Sigmoid colon (tissue), 6 donors: ENCODE measurements at regions not wholly inside any gene's neighbourhood (a gene's known extent, or its start where the extent isn't known, plus 50 kb on each side); places are given as distances from the start of the nearest gene placed in this dataset.
"Not testable (repeated sequence)": the region's sequence is repeated elsewhere in the genome, so short reads cannot be mapped to it uniquely, and the experiment has no call there.

Experiments used
- DNase-seq: peaks from one replicate; pipeline ENCODE4 v3.0.0-alpha.2; 2019
- H3K27ac ChIP-seq, 4 donors: fragments of 200-600 bp; sonication (generic); one replicate each; pipeline ENCODE4 v1.5.1; 2016 to 2019; ENCODE audit warnings: mild to moderate bottlenecking in 1 of 4
- H3K27me3 ChIP-seq, 3 donors: fragments of 200-600 bp; sonication (generic); one replicate each; pipeline ENCODE4 v1.5.1; 2019; ENCODE audit warnings: mild to moderate bottlenecking in 1 of 3
- H3K36me3 ChIP-seq, 4 donors: fragments of 200-600 bp; sonication (generic); one replicate each; pipeline ENCODE4 v1.5.1; 2016 to 2019
- H3K4me1 ChIP-seq, 4 donors: fragments of 200-600 bp; sonication (generic); one replicate each; pipeline ENCODE4 v1.5.1; 2017 to 2019
- H3K4me3 ChIP-seq, 4 donors: fragments of 200-600 bp; sonication (generic); one replicate each; pipeline ENCODE4 v1.5.1; 2017 to 2019; ENCODE audit warnings: mild to moderate bottlenecking in 2 of 4, moderate library complexity in 1 of 4
- H3K9me3 ChIP-seq, 4 donors: fragments of 200-600 bp in 3 of 4; sonication (generic) in 3 of 4; one replicate each; pipeline versions ENCODE4 v1.5.1 to v1.6.1; 2013 to 2019
- CTCF ChIP-seq, 4 experiments: fragments of 450-650 bp in 3 of 4; fragments of 200-600 bp in 1 of 4; IDR thresholded peaks; one replicate each; pipeline ENCODE4 v1.5.1; 2016 to 2019; ENCODE audit warnings: antibody characterized with exemption in 4 of 4, mild to moderate bottlenecking in 3 of 4, moderate library complexity in 2 of 4
- EP300 ChIP-seq, 4 donors: sonication (generic); formaldehyde crosslinking; IDR thresholded peaks; one replicate each; pipeline ENCODE4 v1.6.1; 2017; ENCODE audit warnings: antibody characterized with exemption in 4 of 4
- POLR2A ChIP-seq, 2 donors: fragments of 450-650 bp; IDR thresholded peaks; one replicate each; pipeline ENCODE4 v1.6.1; 2016; ENCODE audit warnings: antibody characterized with exemption in 2 of 2, mild to moderate bottlenecking in 2 of 2, moderate library complexity in 2 of 2
- POLR2AphosphoS5 ChIP-seq, 4 donors: sonication (generic); formaldehyde crosslinking; IDR thresholded peaks; one replicate each; pipeline ENCODE4 v1.6.1; 2017; ENCODE audit warnings: antibody characterized with exemption in 4 of 4
- WGBS, 2 donors: extraction: QIAGEN DNeasy Blood & Tissue Kit; methylation state at CpG; one replicate each; pipeline ENCODE4 v1.1.7; 2013; 5-methylcytosine and 5-hydroxymethylcytosine counted together
- intact Hi-C: fragments of 100-400 bp; cut with DNase I; formaldehyde crosslinking; loops from one replicate; pipeline ENCODE4 v1.15.1; 2023
- donor health status: healthy with polysubstance abuse.
- donor health status: healthy.

GRCh38 chr2:83359336-83359735 lies 1099.7 kb downstream of the SUCLG1 start:
- no peaks in the 10 kb centered on the region for H3K4me1 ChIP-seq
- WGBS, 2 donors: 78 to 84% methylated on average over 3 of the region's 3 CpGs
- TF ChIP-seq POLR2AphosphoS5 (IDR thresholded peaks at IDR 0.05): no peak
- TF ChIP-seq CTCF (IDR thresholded peaks at IDR 0.05): no peak
- intact Hi-C loops: no loop called here
- no peaks in the 10 kb centered on the region for H3K9me3 ChIP-seq
- no peak for DNase-seq
- H3K27ac ChIP-seq: no peak overlapping the region
- no peaks in the 10 kb centered on the region for H3K27me3 ChIP-seq
- no peak overlapping the region for H3K4me3 ChIP-seq
- H3K36me3 ChIP-seq: no peaks in the 10 kb centered on the region

GRCh38 chr2:83342860-83343329 lies 1116.2 kb downstream of the SUCLG1 start:
- no peak overlapping the region for H3K27ac ChIP-seq
- TF ChIP-seq CTCF (IDR thresholded peaks at IDR 0.05) (no peak), POLR2A (IDR thresholded peaks at IDR 0.05) (no peak), EP300 (IDR thresholded peaks at IDR 0.05) (no peak), POLR2AphosphoS5 (IDR thresholded peaks at IDR 0.05) (no peak)
- no peaks in the 10 kb centered on the region for H3K9me3 ChIP-seq
- H3K36me3 ChIP-seq: no peaks in the 10 kb centered on the region
- no peaks in the 10 kb centered on the region for H3K4me1 ChIP-seq
- DNase-seq: no peak
- no peak overlapping the region for H3K4me3 ChIP-seq
- WGBS, 2 donors: 48 to 85% methylated on average over 2 of the region's 2 CpGs
- intact Hi-C loops: no loop called here
- H3K27me3 ChIP-seq: no peaks in the 10 kb centered on the region

- TF ChIP-seq CTCF (IDR thresholded peaks at IDR 0.05) (no peak), EP300 (IDR thresholded peaks at IDR 0.05) (no peak), POLR2AphosphoS5 (IDR thresholded peaks at IDR 0.05) (no peak), POLR2A (IDR thresholded peaks at IDR 0.05) (no peak)
- intact Hi-C loops: no loop called here
- 80 to 93% methylated on average over 3 of the region's 3 CpGs for WGBS, 2 donors
Measured at GRCh38 chr2:83340424-83340823, 1118.7 kb downstream of the SUCLG1 start.

GRCh38 chr2:83339942-83340341 lies 1119.1 kb downstream of the SUCLG1 start:
- 84 to 92% methylated on average over 5 of the region's 5 CpGs for WGBS, 2 donors
- H3K27ac ChIP-seq, H3K4me3 ChIP-seq, H3K27me3 ChIP-seq, H3K9me3 ChIP-seq, H3K4me1 ChIP-seq, H3K36me3 ChIP-seq, DNase-seq, intact Hi-C loops: not testable (repeated sequence)

More at GRCh38 chr2:83340424-83340823, 1118.7 kb downstream of the SUCLG1 start:
- no peak overlapping the region for H3K4me3 ChIP-seq
- H3K27me3 ChIP-seq: no peaks in the 10 kb centered on the region
- H3K9me3 ChIP-seq: no peaks in the 10 kb centered on the region
- no peak overlapping the region for H3K27ac ChIP-seq
- DNase-seq: no peak
- no peaks in the 10 kb centered on the region for H3K36me3 ChIP-seq
- no peaks in the 10 kb centered on the region for H3K4me1 ChIP-seq

- no peaks in the 10 kb centered on the region for H3K9me3 ChIP-seq
- intact Hi-C loops: no loop called here
- whole genome bisulfite sequencing, 2 donors: 97% methylated on average over 3 of the region's 3 CpGs
- DNase-seq: no peak
- H3K36me3 ChIP-seq: no peaks in the 10 kb centered on the region
- H3K27me3 ChIP-seq: no peaks in the 10 kb centered on the region
- H3K27ac ChIP-seq: no peak overlapping the region
- no peak for TF ChIP-seq POLR2A (IDR thresholded peaks at IDR 0.05)
- no peak for TF ChIP-seq POLR2AphosphoS5 (IDR thresholded peaks at IDR 0.05)
- TF ChIP-seq EP300 (IDR thresholded peaks at IDR 0.05): no peak
- TF ChIP-seq CTCF (IDR thresholded peaks at IDR 0.05): no peak
- no peak overlapping the region for H3K4me3 ChIP-seq
- no peaks in the 10 kb centered on the region for H3K4me1 ChIP-seq
Measured at GRCh38 chr2:83331810-83332209, 1127.3 kb downstream of the SUCLG1 start.
